Erythroblast (primary cell): ENCODE measurements at regions not wholly inside any gene's neighbourhood (a gene's known extent, or its start where the extent isn't known, plus 50 kb on each side); places are given as distances from the start of the nearest gene placed in this dataset.

Experiments
- GATA1 ChIP-seq: IDR thresholded peaks from 2 replicates; pipeline ENCODE4 v1.6.1; 2011; ENCODE audit warnings: low read depth, mild to moderate bottlenecking, control low read depth, low read length, moderate library complexity
- POLR2A ChIP-seq: IDR thresholded peaks from 2 replicates; pipeline ENCODE4 v1.6.1; 2011; ENCODE audit warnings: mild to moderate bottlenecking, low read length

DNA sequence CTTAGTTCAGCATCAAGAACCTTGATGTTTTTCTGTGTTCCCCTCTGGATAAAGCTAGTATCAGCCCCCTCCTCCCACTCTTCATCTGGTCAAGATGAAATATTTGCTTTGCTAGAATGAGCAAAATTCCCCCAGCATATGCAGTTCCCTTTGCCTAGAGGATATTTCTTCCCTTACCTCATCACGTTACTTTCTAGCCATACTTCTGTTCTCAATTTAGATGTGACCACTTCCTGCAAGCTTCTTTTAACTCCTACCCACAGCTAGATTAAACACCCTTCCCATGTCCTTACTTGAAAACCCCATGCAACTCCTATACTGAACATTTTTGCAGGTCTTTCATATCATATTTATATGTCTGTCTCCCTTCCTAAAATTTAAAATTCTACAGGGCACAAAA is 178.9 kb upstream of the TUSC1 start:
- no peak for TF ChIP-seq GATA1
- no peak for TF ChIP-seq POLR2A
